A549 (cell line): ENCODE measurements at regions not wholly inside any gene's neighbourhood (a gene's known extent, or its start where the extent isn't known, plus 50 kb on each side); places are given as distances from the start of the nearest gene placed in this dataset.
A peak's percentile ranks its signal among the peaks of the same experiment; 100 is the strongest.

Experiments
- ATAC-seq, 2 experiments: fragments of 200-7000 bp in 1 of 2; fragments of >200 bp in 1 of 2; cut with Nextera tagmentation in 1 of 2; cut with Tn5 transposase in 1 of 2; 3 replicates each; pipeline versions ENCODE4 v1.8.0 to v1.9.1; 2018 to 2020; ENCODE audit warnings: mild to moderate bottlenecking in 1 of 2, moderate library complexity in 1 of 2
- CTCF ChIA-PET: fragments of 300-600 bp; sonication (Branson Sonifier 250); formaldehyde crosslinking; extraction: SDS; loops from one replicate; lab custom pipeline; 2021; ENCODE audit warnings: antibody characterized with exemption, inconsistent platforms; lab: Yijun Ruan, JAX
- POLR2A ChIA-PET: fragments of 350-600 bp; formaldehyde crosslinking; extraction: SDS; loops from one replicate; lab custom pipeline; 2021; ENCODE audit warnings: antibody characterized with exemption, inconsistent platforms; lab: Yijun Ruan, JAX
- DNase-seq, 2 experiments: peaks; one replicate each; pipeline versions ENCODE4 v3.0.0 to v3.0.0-alpha.2; 2011 to 2016; ENCODE audit warnings: low read depth in 1 of 2, low spot score in 1 of 2
- FAIRE-seq: peaks from 2 replicates; lab custom pipeline; 2011; peaks lifted over from hg19 to GRCh38; lab: Jason Lieb, UNC
- H3K27ac ChIP-seq, 2 experiments: fragments of >200 bp; sonication (Bioruptor Twin); formaldehyde crosslinking; 3 replicates each; pipeline ENCODE4 v1.5.1; 2016 to 2017
- H3K4me1 ChIP-seq: fragments of >200 bp; sonication (Bioruptor Twin); formaldehyde crosslinking; 3 replicates; pipeline ENCODE4 v1.6.1; 2016
- H3K4me2 ChIP-seq: fragments of >200 bp; sonication (Bioruptor Twin); formaldehyde crosslinking; 3 replicates; pipeline ENCODE4 v1.6.1; 2016
- H3K4me3 ChIP-seq: fragments of >200 bp; sonication (Bioruptor Twin); formaldehyde crosslinking; 3 replicates; pipeline ENCODE4 v1.5.1; 2016
- H3K9me3 ChIP-seq: fragments of >200 bp; sonication (Bioruptor Twin); formaldehyde crosslinking; 3 replicates; pipeline ENCODE4 v1.6.1; 2016
- CBX2 ChIP-seq: fragments of 200-600 bp; sonication (generic); IDR thresholded peaks from 2 replicates; pipeline ENCODE4 v1.6.1; 2016; ENCODE audit warnings: low read depth, mild to moderate bottlenecking, borderline replicate concordance
- CEBPB ChIP-seq, 2 experiments: fragments of >200 bp in 1 of 2; sonication (Bioruptor Twin) in 1 of 2; formaldehyde crosslinking in 1 of 2; IDR thresholded peaks; 2 replicates each; pipeline ENCODE4 v1.6.1; 2012 to 2016
- CHD2 ChIP-seq: fragments of 150-350 bp; IDR thresholded peaks from 2 replicates; pipeline ENCODE4 v1.6.1; 2014; ENCODE audit warnings: low read length; ENCODE audit not compliant: partially characterized antibody
- CHD4 ChIP-seq: fragments of 200-600 bp; sonication (generic); IDR thresholded peaks from 2 replicates; pipeline ENCODE4 v1.6.1; 2016; ENCODE audit warnings: antibody characterized with exemption, mild to moderate bottlenecking, borderline replicate concordance
- EHF ChIP-seq: fragments of 250-450 bp; sonication (Bioruptor Pico); IDR thresholded peaks from 2 replicates; pipeline ENCODE4 v1.5.0; 2020; ENCODE audit warnings: mild to moderate bottlenecking
- ELK1 ChIP-seq: fragments of 150-350 bp; IDR thresholded peaks from 2 replicates; pipeline ENCODE4 v1.6.1; 2014; ENCODE audit warnings: low read depth, mild to moderate bottlenecking, low read length
- GATA3 ChIP-seq: IDR thresholded peaks from 2 replicates; pipeline ENCODE4 v1.6.1; 2012; ENCODE audit warnings: borderline replicate concordance
- HDAC2 ChIP-seq: fragments of 200-600 bp; sonication (generic); IDR thresholded peaks from 2 replicates; pipeline ENCODE4 v1.6.1; 2016
- JUN ChIP-seq, 2 experiments: fragments of >200 bp; sonication (Bioruptor Twin); formaldehyde crosslinking; IDR thresholded peaks; 2 replicates in 1 of 2; 3 replicates in 1 of 2; pipeline ENCODE4 v1.6.1; 2016 to 2017
- KDM5A ChIP-seq: fragments of 200-600 bp; sonication (generic); IDR thresholded peaks from 2 replicates; pipeline ENCODE4 v1.6.1; 2016; ENCODE audit warnings: antibody characterized with exemption, mild to moderate bottlenecking
- MYC ChIP-seq: IDR thresholded peaks from 2 replicates; pipeline ENCODE4 v1.6.1; 2012; ENCODE audit warnings: mild to moderate bottlenecking, inconsistent platforms, low read length, improper control_type of control experiment, borderline replicate concordance
- NFE2L2 ChIP-seq: fragments of 150-350 bp; conservative IDR thresholded peaks from 2 replicates; pipeline ENCODE4 v1.6.1; 2014; ENCODE audit warnings: low read length
- PBX3 ChIP-seq: IDR thresholded peaks from 2 replicates; pipeline ENCODE4 v1.6.1; 2012
- POLR2AphosphoS2 ChIP-seq: conservative IDR thresholded peaks from 2 replicates; pipeline ENCODE4 v1.6.1; 2012; ENCODE audit warnings: low read length, improper control_type of control experiment, inconsistent platforms
- RARB ChIP-seq: fragments of 250-450 bp; sonication (Bioruptor Pico); IDR thresholded peaks from 2 replicates; pipeline ENCODE4 v1.8.0; 2021; ENCODE audit warnings: mild to moderate bottlenecking, moderate library complexity
- RCOR1 ChIP-seq: fragments of 150-350 bp; IDR thresholded peaks from 2 replicates; pipeline ENCODE4 v1.6.1; 2014; ENCODE audit warnings: antibody characterized with exemption, low read length, low read depth
- RNF2 ChIP-seq: fragments of 200-600 bp; sonication (generic); IDR thresholded peaks from 2 replicates; pipeline ENCODE4 v1.6.1; 2016; ENCODE audit warnings: low read depth, mild to moderate bottlenecking, antibody characterized with exemption, moderate library complexity, borderline replicate concordance
- SMC3 ChIP-seq: fragments of >200 bp; sonication (Bioruptor Twin); formaldehyde crosslinking; IDR thresholded peaks from 3 replicates; pipeline ENCODE4 v1.6.1; 2018; ENCODE audit warnings: inconsistent platforms
- TFCP2L1 ChIP-seq: fragments of 250-450 bp; sonication (Bioruptor Pico); IDR thresholded peaks from 2 replicates; pipeline ENCODE4 v1.5.0; 2021; ENCODE audit warnings: mild to moderate bottlenecking
- ZSCAN20 ChIP-seq: fragments of 250-450 bp; sonication (Bioruptor Pico); IDR thresholded peaks from 2 replicates; pipeline ENCODE4 v1.8.0; 2022; ENCODE audit warnings: mild to moderate bottlenecking, moderate library complexity
- WGBS: methylation state at CpG from one replicate; pipeline ENCODE4 v1.1.6; 2017; ENCODE audit errors: missing lambda C conversion rate; 5-methylcytosine and 5-hydroxymethylcytosine counted together
- TF ChIP-seq, protein P1 (sequence below): fragments of >200 bp; sonication (Bioruptor Twin); formaldehyde crosslinking; IDR thresholded peaks from 2 replicates; pipeline ENCODE4 v1.6.1; 2016
- TF ChIP-seq, protein P2 (sequence below): fragments of >200 bp; sonication (Bioruptor Twin); formaldehyde crosslinking; IDR thresholded peaks from 3 replicates; pipeline ENCODE4 v1.5.1; 2016

- POLR2A ChIA-PET = no interaction called here
- no peak overlapping the region for H3K27ac ChIP-seq
- peak; percentile 23 for FAIRE-seq
- no peaks in the 10 kb centered on the region for H3K4me1 ChIP-seq
- H3K4me3 ChIP-seq = no peak overlapping the region
- 2% methylated on average over 2 of the region's 2 CpGs for WGBS
- no peak for TF ChIP-seq CBX2
- no peak for TF ChIP-seq ZSCAN20
- TF ChIP-seq, protein P1, sequence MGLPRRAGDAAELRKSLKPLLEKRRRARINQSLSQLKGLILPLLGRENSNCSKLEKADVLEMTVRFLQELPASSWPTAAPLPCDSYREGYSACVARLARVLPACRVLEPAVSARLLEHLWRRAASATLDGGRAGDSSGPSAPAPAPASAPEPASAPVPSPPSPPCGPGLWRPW = no peak
- no peak for TF ChIP-seq EHF (CRISPR knock-in tag)
- TF ChIP-seq, all 56 proteins: peak for 0
- Histone ChIP-seq H3K4me2 (no peak overlapping the region), H3K9me3 (no peaks in the 10 kb centered on the region)
- CTCF ChIA-PET = no interaction called here
- DNase-seq (no peak), ATAC-seq (no peak)
These were observed 70.3 kb upstream of the MBNL3 start for GRCh38 chrX:132559101-132559500.

- no peak for FAIRE-seq
- no peak overlapping the region for H3K4me2 ChIP-seq
- WGBS = 0% methylated on average over 1 of the region's 1 CpG
- H3K27ac ChIP-seq = no peak overlapping the region
- ChIA-PET CTCF (no interaction called here), POLR2A (no interaction called here)
- ATAC-seq = no peak
- DNase-seq = no peak
- H3K4me1 ChIP-seq = no peaks in the 10 kb centered on the region
- H3K9me3 ChIP-seq = no peaks in the 10 kb centered on the region
- TF ChIP-seq TFCP2L1 = no peak
- TF ChIP-seq RCOR1 = no peak
- no peak for TF ChIP-seq JUN (IDR thresholded peaks at IDR 0.05)
- no peak for TF ChIP-seq GATA3
- TF ChIP-seq CEBPB (IDR thresholded peaks at IDR 0.05) = no peak
- TF ChIP-seq NFE2L2 = no peak
- no peak for TF ChIP-seq ELK1
- TF ChIP-seq PBX3 = no peak
- TF ChIP-seq RNF2 = no peak
- TF ChIP-seq, protein P2, sequence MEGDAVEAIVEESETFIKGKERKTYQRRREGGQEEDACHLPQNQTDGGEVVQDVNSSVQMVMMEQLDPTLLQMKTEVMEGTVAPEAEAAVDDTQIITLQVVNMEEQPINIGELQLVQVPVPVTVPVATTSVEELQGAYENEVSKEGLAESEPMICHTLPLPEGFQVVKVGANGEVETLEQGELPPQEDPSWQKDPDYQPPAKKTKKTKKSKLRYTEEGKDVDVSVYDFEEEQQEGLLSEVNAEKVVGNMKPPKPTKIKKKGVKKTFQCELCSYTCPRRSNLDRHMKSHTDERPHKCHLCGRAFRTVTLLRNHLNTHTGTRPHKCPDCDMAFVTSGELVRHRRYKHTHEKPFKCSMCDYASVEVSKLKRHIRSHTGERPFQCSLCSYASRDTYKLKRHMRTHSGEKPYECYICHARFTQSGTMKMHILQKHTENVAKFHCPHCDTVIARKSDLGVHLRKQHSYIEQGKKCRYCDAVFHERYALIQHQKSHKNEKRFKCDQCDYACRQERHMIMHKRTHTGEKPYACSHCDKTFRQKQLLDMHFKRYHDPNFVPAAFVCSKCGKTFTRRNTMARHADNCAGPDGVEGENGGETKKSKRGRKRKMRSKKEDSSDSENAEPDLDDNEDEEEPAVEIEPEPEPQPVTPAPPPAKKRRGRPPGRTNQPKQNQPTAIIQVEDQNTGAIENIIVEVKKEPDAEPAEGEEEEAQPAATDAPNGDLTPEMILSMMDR = no peak
- TF ChIP-seq CHD2 = no peak
- TF ChIP-seq SMC3 = no peak
- TF ChIP-seq RARB (CRISPR knock-in tag) = no peak
- TF ChIP-seq HDAC2 = no peak
- no peak for TF ChIP-seq POLR2AphosphoS2
- TF ChIP-seq CHD4 = no peak
- TF ChIP-seq KDM5A = no peak
- TF ChIP-seq MYC = no peak
- H3K4me3 ChIP-seq = no peak overlapping the region
These were observed 50.8 kb upstream of the MBNL3 start for GRCh38 chrX:132539611-132540010.
